Thoracic aorta (tissue), 2 donors: ENCODE measurements at regions not wholly inside any gene's neighbourhood (a gene's known extent, or its start where the extent isn't known, plus 50 kb on each side); places are given as distances from the start of the nearest gene placed in this dataset.

Source experiments
- ATAC-seq: fragments of 150-250 bp; one replicate; pipeline ENCODE4 v1.8.0; 2017; ENCODE audit warnings: low read depth; ENCODE audit not compliant: insufficient number of reproducible peaks, low FRiP score
- DNase-seq: peaks from one replicate; pipeline ENCODE4 v3.0.0-alpha.2; 2020; ENCODE audit warnings: low spot score
- H3K27ac ChIP-seq, 2 donors: fragments of 200-600 bp; sonication (generic); 1 replicate in 1 of 2; 2 replicates in 1 of 2; pipeline ENCODE4 v1.5.1; 2016; ENCODE audit warnings: mild to moderate bottlenecking in 2 of 2, moderate library complexity in 2 of 2
- H3K27me3 ChIP-seq: fragments of 200-600 bp; sonication (generic); replicated peaks from 2 replicates; pipeline ENCODE4 v1.6.0; 2016; ENCODE audit warnings: mild to moderate bottlenecking; ENCODE audit not compliant: insufficient read depth
- H3K36me3 ChIP-seq: fragments of 200-600 bp; sonication (generic); one replicate; pipeline ENCODE4 v1.5.1; 2016
- H3K4me1 ChIP-seq, 2 donors: fragments of 200-600 bp; sonication (generic); 1 replicate in 1 of 2; 2 replicates in 1 of 2; pipeline versions ENCODE4 v1.5.1 to v1.6.0; 2016; ENCODE audit warnings: low read depth in 2 of 2, mild to moderate bottlenecking in 1 of 2; ENCODE audit not compliant: control insufficient read depth in 1 of 2
- H3K4me3 ChIP-seq: fragments of 200-600 bp; sonication (generic); 2 replicates; pipeline ENCODE4 v1.5.1; 2016; ENCODE audit warnings: mild to moderate bottlenecking
- H3K9me3 ChIP-seq: fragments of 200-600 bp; sonication (generic); 2 replicates; pipeline ENCODE4 v1.5.1; 2016
- TF ChIP-seq, protein P1 (sequence below): fragments of 200-600 bp; sonication (generic); IDR thresholded peaks from one replicate; pipeline ENCODE4 v1.5.1; 2019; ENCODE audit warnings: antibody characterized with exemption

DNA sequence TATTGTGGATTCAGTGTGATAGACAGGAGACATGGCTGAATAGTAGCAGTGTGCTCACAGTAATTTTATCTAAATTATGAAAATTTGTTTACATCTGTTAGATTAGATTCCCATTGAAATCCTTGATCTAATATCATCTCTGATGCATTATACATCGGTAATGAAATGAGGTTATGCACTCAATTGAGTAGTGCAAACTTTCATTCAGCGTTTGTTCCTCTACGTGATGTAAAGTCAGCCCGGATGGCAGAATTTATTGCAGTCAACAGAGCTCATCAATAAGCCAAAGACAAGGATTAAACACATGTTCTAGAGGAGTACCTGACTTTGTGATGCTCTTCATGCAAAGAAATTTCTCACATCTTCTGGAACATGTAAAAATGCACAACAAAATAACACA, 549.2 kb downstream of the GOLGA6L6 start:
- no peaks in the 10 kb centered on the region for H3K9me3 ChIP-seq
- ATAC-seq: no peak

DNA sequence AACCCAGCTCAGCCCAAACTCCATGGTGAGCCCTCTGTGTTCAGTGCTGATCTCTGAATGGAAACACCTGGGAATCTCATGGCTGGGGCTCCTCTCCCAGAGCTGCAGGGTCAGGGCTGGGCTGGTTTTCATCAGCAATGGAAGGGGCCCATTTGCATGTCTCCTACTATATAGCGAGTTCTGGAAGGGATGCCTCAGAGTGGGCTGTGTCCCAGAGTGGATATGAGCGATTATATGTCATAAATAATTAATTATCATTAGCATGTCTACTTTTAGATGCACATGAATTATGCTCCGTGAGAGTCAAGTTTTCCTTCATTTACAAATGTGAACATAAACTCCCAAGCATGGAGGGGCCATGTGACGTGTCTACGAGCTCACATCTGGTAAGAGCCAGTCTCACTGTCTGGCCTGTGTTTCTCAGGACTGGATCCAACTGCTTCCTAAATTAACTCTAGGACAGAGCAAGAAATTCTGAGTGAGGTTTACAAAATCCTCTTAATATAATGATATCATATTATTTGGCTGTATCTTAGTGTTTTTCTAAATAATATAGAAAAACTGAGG, 553.4 kb downstream of the GOLGA6L6 start:
- no peak overlapping the region for H3K27ac ChIP-seq
- H3K27me3 ChIP-seq: no peaks in the 10 kb centered on the region
- DNase-seq: no peak
- ATAC-seq: no peak
- H3K36me3 ChIP-seq: no peaks in the 10 kb centered on the region
- H3K9me3 ChIP-seq: no peaks in the 10 kb centered on the region
- TF ChIP-seq, protein P1, sequence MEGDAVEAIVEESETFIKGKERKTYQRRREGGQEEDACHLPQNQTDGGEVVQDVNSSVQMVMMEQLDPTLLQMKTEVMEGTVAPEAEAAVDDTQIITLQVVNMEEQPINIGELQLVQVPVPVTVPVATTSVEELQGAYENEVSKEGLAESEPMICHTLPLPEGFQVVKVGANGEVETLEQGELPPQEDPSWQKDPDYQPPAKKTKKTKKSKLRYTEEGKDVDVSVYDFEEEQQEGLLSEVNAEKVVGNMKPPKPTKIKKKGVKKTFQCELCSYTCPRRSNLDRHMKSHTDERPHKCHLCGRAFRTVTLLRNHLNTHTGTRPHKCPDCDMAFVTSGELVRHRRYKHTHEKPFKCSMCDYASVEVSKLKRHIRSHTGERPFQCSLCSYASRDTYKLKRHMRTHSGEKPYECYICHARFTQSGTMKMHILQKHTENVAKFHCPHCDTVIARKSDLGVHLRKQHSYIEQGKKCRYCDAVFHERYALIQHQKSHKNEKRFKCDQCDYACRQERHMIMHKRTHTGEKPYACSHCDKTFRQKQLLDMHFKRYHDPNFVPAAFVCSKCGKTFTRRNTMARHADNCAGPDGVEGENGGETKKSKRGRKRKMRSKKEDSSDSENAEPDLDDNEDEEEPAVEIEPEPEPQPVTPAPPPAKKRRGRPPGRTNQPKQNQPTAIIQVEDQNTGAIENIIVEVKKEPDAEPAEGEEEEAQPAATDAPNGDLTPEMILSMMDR: no peak
- no peak overlapping the region for H3K4me3 ChIP-seq
- no peaks in the 10 kb centered on the region for H3K4me1 ChIP-seq

More for the DNA sequence above, 549.2 kb downstream of the GOLGA6L6 start:
- TF ChIP-seq, protein P1: no peak
- Histone ChIP-seq H3K27ac (no peak overlapping the region), H3K27me3 (no peaks in the 10 kb centered on the region), H3K36me3 (no peaks in the 10 kb centered on the region), H3K4me3 (no peak overlapping the region), H3K4me1 (no peaks in the 10 kb centered on the region)
- no peak for DNase-seq

DNA sequence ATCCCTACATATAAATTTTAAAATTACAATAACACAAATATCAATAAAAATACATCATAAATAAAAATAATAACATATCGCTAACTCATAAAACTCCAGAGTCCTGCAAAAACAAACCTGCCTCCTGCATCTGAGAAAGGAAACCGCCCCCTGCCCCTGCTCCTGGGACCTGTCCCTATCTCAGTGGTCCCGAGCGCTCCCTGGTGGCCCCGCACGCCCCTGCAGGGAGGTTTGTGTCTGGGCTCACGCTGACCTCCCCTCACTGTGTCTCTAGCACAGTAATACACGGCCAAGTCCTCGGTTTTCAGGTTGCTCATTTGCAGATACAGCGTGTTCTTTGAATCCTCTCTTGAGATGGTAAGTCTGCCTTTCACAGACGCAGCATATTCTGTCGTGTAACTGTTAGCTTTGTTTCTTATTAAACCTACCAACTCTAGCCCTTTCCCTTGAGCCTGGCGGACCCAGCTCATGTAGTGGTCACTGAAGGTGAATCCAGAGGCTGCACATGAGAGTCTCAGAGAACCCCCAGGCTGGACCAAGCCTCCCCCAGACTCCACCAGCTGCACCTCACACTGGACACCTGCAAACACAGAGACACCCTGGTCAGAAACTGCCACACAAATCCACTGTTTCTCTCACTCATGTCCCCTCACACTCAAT, 554.1 kb downstream of the GOLGA6L6 start:
- Histone ChIP-seq H3K27ac (no peak overlapping the region), H3K27me3 (no peaks in the 10 kb centered on the region), H3K4me1 (no peaks in the 10 kb centered on the region), H3K36me3 (no peaks in the 10 kb centered on the region), H3K9me3 (no peaks in the 10 kb centered on the region), H3K4me3 (no peak overlapping the region)
- TF ChIP-seq, protein P1: no peak
- DNase-seq (no peak), ATAC-seq (no peak)

DNA sequence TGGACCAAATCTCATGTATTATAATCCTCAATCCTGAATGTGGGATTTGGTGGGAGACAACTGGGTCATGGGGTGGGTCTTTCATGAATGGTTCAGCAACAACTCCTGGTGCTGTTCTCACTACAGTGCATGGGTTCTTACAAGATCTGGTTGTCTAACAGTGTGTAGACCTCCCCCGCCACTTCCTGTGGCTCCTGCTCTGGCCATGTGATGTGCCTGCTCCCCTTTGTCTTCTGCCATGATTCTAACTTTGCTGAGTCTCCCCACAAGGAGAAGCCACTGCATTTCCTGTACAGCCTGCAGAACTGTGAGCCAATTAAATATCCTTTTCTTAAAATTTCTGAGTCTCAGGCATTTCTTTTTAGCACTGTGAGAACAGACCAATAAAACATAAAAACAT, 557.5 kb downstream of the GOLGA6L6 start:
- DNase-seq (no peak), ATAC-seq (no peak)
- TF ChIP-seq, protein P1: no peak
- no peaks in the 10 kb centered on the region for H3K9me3 ChIP-seq
- H3K36me3 ChIP-seq: no peaks in the 10 kb centered on the region
- H3K4me1 ChIP-seq: no peaks in the 10 kb centered on the region
- H3K27me3 ChIP-seq: no peaks in the 10 kb centered on the region
- H3K27ac ChIP-seq: no peak overlapping the region
- H3K4me3 ChIP-seq: no peak overlapping the region

DNA sequence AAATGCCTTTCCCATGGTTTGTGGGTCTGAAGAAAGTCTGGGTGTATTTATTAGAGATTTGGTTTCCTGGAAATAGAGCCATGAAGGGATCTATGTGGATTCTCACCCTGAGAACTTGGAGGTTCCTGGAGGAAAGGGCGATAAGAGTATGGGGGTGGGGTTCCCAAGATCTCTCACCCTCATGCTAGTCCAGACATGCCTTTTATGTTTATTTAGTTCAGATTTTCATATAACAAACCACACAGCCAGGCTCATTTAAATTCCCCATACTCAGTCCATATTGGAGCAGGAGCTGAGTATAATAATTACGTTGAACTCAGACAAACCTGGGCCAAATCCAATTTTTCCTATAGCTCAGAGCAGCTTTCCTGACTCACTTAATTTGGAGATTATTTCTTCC, 566.6 kb downstream of the GOLGA6L6 start:
- TF ChIP-seq, protein P1: no peak
- Histone ChIP-seq H3K9me3 (no peaks in the 10 kb centered on the region), H3K27me3 (no peaks in the 10 kb centered on the region), H3K4me1 (no peaks in the 10 kb centered on the region), H3K27ac (no peak overlapping the region), H3K36me3 (no peaks in the 10 kb centered on the region), H3K4me3 (no peak overlapping the region)
- DNase-seq: no peak
- ATAC-seq: no peak
